Activated naive CD4-positive, alpha-beta T cell treated with Interleukin-2 at 50 U/mL for 16 hours (primary cell): ENCODE measurements at regions not wholly inside any gene's neighbourhood (a gene's known extent, or its start where the extent isn't known, plus 50 kb on each side); places are given as distances from the start of the nearest gene placed in this dataset.
"Not testable (repeated sequence)": the region's sequence is repeated elsewhere in the genome, so short reads cannot be mapped to it uniquely, and the experiment has no call there.

ENCODE experiments used
- DNase-seq: peaks from one replicate; pipeline ENCODE4 v3.0.0-alpha.2; 2020

DNA sequence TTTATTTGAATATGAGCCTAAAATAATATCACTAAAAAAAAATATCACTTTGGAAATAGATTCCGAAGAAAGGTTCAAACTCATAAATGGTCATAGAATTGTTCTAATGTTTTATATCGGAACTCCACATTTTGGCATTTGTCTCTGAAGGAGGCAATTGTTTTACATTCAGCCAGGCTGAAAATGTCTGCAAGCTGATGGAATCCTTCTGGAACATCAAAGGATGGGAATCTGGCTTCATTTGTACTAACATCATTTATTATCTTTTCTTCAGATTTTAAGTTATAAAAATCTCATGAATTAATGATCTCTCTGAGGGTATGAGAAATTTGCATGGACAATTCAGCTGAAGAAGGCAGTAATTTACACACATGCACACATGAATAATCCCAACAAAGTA is 251.4 kb upstream of the RGMA start:
- DNase-seq, result no peak

DNA sequence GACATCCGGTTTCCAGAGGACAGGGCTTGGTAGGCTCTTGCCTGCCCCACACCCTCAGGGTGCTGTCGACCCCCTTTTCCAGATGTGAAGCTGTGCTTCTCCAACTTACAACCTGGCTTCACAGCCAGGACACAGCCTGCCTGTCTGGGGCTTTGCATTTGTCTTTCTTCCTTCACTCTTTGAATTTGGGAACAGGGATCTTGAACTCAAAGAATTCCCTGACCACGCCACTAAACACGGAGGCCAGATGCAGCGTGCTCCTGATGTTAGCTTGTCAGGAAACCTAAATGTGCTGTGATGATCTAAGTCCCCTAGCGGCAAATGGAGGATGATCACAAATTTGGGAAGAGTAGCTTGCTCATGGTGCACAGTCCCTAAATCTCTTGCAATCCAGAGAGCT is 244.8 kb upstream of the RGMA start:
- DNase-seq, result no peak

- DNase-seq, result not testable (repeated sequence)
These were observed 244.1 kb upstream of the RGMA start for GRCh38 chr15:93333126-93333525.

- DNase-seq, result no peak
These were observed 243.2 kb upstream of the RGMA start for GRCh38 chr15:93332168-93332553.

- DNase-seq, result no peak
These were observed 242.6 kb upstream of the RGMA start for GRCh38 chr15:93331545-93332167.

DNA sequence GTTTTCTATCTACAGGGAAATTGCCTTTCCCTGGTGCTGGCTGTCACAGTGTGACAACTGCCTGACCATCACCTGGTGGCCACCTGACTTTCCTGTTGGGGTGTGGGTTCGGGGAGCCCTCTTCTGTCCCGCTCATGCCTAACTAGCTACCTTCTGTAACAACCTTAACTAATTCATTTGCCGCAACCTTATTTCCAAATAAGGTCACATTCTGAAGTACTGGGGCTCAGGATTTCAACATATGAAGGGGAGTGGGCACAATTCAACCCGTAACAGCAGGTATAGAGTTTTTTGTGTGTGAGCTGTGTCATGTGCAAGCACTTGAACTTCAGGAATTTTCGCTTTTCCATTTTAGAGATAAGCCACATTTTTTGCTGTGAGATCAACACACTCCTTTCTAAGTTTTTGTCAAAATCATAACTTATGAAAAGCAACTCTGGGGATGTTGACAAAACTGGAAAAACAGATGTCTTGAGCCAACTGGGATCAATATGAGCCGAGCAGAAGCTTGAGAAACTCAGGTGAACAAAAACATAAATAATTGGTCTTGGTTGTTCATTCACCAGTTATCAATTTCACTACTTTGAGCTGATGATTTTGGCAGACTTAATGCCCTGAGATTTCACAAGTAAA is 242.0 kb upstream of the RGMA start:
- DNase-seq, result no peak

DNA sequence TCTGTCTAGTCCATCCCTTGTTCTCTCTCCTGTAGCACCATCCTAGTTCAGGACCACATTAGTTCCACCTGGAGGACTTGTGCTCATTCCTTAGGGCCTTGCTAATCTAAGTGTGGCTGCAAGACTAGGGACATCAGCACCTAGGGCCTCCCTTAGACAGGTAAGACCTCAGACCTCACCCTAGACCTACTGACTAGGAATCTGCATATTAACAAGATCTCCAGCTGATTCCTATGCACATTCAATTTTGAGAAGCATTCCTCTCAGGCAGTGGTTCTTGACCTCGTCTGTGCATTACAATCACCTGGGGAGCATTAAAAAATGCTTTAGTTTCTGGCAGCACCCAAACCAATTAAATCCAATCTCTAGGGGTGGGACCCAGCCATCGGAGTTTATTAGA is 238.4 kb upstream of the RGMA start:
- DNase-seq, result no peak

GRCh38 chr15:93324186-93324975 is 235.4 kb upstream of the RGMA start:
- DNase-seq, result no peak

DNA sequence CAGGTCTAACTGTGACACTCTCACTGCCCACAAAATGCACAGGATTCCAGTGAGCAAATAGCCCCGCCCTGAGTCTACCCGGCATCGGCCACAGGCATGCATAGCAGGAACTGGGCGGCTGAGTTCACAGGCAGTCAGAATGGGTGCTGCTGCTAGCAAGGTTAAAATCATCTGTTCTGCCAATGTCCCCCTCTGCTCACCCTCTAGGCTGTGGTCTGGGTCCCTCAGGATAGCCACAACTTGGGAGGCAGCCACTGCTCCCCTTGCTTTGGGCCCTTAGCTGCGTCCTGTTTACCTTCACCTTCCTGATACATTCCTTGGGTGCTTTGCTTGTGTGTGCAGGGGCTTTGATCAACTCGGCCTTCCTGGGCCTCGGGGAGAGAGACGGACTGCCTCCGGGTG is 232.9 kb upstream of the RGMA start:
- no peak for DNase-seq

GRCh38 chr15:93319121-93319814 is 230.3 kb upstream of the RGMA start:
- no peak for DNase-seq

GRCh38 chr15:93317772-93318171 is 228.8 kb upstream of the RGMA start:
- no peak for DNase-seq

DNA sequence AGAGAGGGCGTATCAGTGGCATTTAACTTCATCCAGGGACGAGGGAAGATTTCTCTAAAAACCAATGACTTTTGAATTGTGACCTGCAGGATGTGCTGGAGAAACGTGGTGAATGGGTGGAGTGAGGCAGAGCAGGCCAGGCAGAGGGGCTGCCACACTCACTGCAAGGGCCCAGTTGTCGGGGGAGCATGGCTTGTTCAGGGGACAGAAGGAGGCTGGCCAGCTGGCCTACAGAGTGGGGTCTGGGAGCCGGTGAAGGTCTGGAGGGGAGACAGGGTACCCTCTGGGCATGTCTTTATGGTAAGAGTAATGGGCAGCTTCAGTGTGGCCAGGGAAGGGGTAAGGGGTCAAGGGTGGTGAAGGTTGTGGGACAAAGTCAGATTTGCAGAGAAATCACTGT is 225.2 kb upstream of the RGMA start:
- DNase-seq, result no peak

- DNase-seq, result no peak
These were observed 224.0 kb upstream of the RGMA start for GRCh38 chr15:93312891-93313486.

GRCh38 chr15:93311620-93312019 is 222.6 kb upstream of the RGMA start:
- no peak for DNase-seq

GRCh38 chr15:93308026-93308690 is 219.1 kb upstream of the RGMA start:
- no peak for DNase-seq

DNA sequence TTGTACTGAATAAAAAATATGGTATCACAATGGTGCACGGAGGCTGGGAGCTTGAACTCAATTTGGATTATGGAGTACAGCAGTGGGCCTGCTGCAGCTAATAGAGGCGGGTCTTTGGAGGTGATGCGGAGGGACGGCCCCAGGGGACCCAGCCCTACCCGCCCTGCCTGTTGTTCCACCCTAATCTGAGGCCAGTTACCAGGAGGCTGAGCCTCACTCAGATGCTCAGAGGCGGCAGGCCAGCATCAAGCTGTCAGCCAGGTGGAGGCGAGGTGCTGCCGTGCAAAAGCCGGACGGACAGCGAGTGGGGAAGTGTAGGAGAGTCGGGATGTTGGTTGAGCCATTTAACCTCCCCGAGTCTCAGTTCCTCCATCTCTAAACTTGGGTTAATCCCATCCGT is 218.5 kb upstream of the RGMA start:
- no peak for DNase-seq

DNA sequence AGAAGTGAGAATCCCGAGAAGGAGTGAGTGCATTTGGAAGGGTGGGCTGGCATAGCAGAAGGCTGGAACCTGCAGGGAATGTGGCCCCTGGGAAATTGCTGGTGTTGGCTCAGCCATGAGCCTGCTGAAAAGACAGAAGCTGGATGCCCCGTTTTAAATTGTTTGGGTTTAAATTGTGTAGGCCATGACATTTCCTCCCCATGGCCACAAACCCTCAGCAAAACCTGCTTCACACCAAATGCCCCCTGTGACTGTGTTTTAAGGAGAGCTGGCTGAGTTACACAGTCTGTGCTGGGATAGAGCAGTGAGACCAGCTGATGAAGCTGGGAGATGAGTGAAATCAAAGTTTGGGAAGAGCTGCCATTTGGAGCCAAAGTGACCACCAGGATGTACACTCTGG is 216.3 kb upstream of the RGMA start:
- no peak for DNase-seq

DNA sequence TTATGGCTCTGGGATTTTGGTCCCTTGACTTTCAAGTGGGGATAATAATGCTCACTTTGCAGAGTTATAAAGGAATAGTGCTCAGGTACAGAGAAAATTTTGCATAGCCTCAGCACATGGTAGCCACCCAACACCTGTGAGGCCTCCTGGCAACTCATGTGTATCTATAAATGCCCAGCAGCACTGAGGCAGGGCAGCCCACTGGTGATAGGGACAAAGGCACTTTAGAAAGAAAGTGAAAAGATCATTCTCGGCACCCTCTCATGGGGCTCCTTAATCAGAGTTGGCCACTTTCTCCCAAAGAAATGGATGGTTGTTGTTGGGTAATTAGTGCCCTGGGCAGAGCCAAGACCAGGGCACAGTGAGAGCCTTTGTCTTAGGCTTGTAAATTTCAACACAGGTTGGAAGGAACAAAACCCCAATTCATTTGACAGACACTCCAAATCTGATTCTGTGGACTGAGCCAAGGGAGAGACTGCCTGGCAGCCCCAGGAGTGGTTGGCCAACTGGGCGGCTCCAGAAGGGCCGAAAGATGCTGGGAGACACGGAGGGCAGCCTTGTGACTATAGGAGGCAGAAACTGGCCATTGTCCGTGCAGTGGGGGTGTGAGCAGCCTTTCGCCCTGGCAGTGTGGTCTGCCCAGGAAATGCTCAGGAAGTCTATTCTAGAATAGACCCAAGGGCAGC is 213.2 kb upstream of the RGMA start:
- DNase-seq, result no peak

DNA sequence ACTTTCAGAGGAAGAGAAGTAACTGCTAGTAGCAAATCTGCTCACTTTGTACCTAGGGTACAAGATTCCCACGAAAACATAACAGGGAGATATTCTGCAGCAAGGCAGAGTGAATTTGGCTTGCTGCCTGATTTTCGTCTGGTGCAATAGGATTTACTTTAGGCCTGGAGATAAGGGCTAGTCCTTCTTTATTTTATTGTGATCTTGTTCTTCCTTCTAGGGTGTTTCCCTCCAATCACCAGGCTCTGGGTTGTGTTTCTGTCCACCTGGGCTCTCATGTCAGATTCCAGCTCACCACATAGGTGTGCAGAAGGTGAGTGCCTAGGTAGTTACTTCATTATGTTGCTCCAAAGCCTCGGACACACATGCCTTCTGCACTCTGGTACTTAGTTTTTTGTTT is 211.8 kb upstream of the RGMA start:
- no peak for DNase-seq

DNA sequence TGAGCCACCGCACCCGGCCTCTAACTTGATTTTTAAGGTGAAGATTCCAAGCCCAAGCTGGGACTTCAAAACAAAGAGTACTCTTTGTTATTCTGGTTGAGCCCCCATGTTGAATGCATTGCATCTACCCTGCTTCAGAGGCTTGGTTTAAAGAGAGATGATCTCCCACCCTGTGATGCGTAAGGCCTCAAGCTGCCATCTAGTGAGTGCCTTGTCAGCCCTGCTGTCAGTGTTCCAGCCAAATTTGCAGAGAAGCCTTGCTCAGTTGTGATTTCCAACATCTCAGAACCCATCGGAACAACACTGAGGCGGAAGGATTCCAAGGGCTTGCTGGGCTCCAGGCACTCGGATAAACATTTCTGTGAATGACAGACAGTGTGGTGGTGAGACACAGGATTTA is 210.7 kb upstream of the RGMA start:
- no peak for DNase-seq

- no peak for DNase-seq
These were observed 209.9 kb upstream of the RGMA start for GRCh38 chr15:93298901-93299300.
